Testis (tissue), 2 donors: ENCODE measurements at regions not wholly inside any gene's neighbourhood (a gene's known extent, or its start where the extent isn't known, plus 50 kb on each side); places are given as distances from the start of the nearest gene placed in this dataset.

ENCODE experiments used
- DNase-seq: peaks from one replicate; pipeline ENCODE4 v3.0.0-alpha.2; 2019
- H3K27ac ChIP-seq, 2 donors: fragments of 200-600 bp; sonication (generic); one replicate each; pipeline ENCODE4 v1.5.1; 2019
- H3K27me3 ChIP-seq: fragments of 200-600 bp; sonication (generic); one replicate; pipeline ENCODE4 v1.5.1; 2019
- H3K36me3 ChIP-seq: fragments of 200-600 bp; sonication (generic); one replicate; pipeline ENCODE4 v1.5.1; 2017; ENCODE audit warnings: low read depth; ENCODE audit errors: missing control alignments
- H3K4me1 ChIP-seq: fragments of 200-600 bp; sonication (generic); one replicate; pipeline ENCODE4 v1.5.1; 2019
- H3K4me3 ChIP-seq, 2 donors: fragments of 200-600 bp; sonication (generic); one replicate each; pipeline ENCODE4 v1.5.1; 2017 to 2019
- H3K9me3 ChIP-seq: fragments of 200-600 bp; sonication (generic); one replicate; pipeline ENCODE4 v1.5.1; 2017
- POLR2A ChIP-seq: fragments of 450-650 bp; IDR thresholded peaks from one replicate; pipeline ENCODE4 v1.6.1; 2017; ENCODE audit warnings: antibody characterized with exemption, mild to moderate bottlenecking, moderate library complexity
- WGBS, 2 donors: methylation state at CpG; one replicate each; pipeline ENCODE4 v1.1.5; 2018; 5-methylcytosine and 5-hydroxymethylcytosine counted together
- intact Hi-C: fragments of 100-400 bp; cut with DNase I; formaldehyde crosslinking; loops from one replicate; pipeline ENCODE4 v1.15.1; 2023; ENCODE audit warnings: low total_unique reads
- TF ChIP-seq, protein P1 (sequence below), 3 experiments: fragments of 450-650 bp in 2 of 3; fragments of 200-600 bp in 1 of 3; sonication (generic) in 1 of 3; IDR thresholded peaks; one replicate each; pipeline ENCODE4 v1.5.1; 2016 to 2019; ENCODE audit warnings: antibody characterized with exemption in 3 of 3, mild to moderate bottlenecking in 2 of 3, moderate library complexity in 1 of 3

DNA sequence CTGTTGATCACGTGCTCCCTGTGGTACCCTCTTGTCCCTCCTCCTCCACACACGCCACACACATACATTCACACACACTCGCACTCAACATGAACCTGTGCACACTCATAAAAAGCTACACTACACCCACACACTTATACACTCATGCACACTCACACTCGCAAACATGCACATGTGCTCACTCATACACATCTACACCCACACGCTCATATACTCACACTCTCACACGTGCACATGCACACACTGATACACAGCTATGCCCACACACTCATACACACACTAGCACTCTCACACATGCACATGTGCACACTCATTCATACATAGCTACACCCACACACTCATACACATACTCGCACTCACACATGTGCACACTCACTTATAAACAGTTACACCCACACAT is 113.6 kb downstream of the LRATD1 start:
- intact Hi-C loops = no loop called here
- no peak for DNase-seq
- Histone ChIP-seq H3K4me3 (no peak overlapping the region), H3K4me1 (no peaks in the 10 kb centered on the region), H3K36me3 (no peaks in the 10 kb centered on the region), H3K27ac (no peak overlapping the region), H3K9me3 (no peaks in the 10 kb centered on the region), H3K27me3 (no peaks in the 10 kb centered on the region)
- WGBS, 2 donors = 81% methylated on average over 7 of the region's 7 CpGs
- TF ChIP-seq, protein P1, sequence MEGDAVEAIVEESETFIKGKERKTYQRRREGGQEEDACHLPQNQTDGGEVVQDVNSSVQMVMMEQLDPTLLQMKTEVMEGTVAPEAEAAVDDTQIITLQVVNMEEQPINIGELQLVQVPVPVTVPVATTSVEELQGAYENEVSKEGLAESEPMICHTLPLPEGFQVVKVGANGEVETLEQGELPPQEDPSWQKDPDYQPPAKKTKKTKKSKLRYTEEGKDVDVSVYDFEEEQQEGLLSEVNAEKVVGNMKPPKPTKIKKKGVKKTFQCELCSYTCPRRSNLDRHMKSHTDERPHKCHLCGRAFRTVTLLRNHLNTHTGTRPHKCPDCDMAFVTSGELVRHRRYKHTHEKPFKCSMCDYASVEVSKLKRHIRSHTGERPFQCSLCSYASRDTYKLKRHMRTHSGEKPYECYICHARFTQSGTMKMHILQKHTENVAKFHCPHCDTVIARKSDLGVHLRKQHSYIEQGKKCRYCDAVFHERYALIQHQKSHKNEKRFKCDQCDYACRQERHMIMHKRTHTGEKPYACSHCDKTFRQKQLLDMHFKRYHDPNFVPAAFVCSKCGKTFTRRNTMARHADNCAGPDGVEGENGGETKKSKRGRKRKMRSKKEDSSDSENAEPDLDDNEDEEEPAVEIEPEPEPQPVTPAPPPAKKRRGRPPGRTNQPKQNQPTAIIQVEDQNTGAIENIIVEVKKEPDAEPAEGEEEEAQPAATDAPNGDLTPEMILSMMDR (IDR thresholded peaks at IDR 0.05) = no peak
- no peak for TF ChIP-seq POLR2A

DNA sequence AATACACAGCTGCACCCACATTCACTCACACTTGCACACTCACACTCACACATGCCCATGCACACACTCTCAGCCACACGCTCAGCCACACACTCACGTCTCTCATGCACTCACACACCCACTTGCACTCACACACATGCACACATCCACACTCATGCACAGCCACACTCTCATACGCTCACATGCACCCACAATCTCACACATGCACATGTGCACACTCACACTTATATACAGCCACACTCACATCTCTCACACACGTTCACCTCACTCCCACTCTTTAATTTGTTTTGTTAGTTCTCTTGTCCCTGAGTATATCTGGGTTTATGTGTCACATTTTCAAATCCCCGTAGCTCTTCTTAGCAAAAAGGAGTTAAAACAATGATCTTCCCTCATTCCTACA is 114.9 kb downstream of the LRATD1 start:
- no peak for TF ChIP-seq POLR2A
- TF ChIP-seq, protein P1 (IDR thresholded peaks at IDR 0.05) = no peak
- H3K36me3 ChIP-seq = no peaks in the 10 kb centered on the region
- H3K27ac ChIP-seq = no peak overlapping the region
- H3K9me3 ChIP-seq = no peaks in the 10 kb centered on the region
- intact Hi-C loops = no loop called here
- 75 to 84% methylated on average over 5 of the region's 5 CpGs for WGBS, 2 donors
- H3K4me3 ChIP-seq = no peak overlapping the region
- no peak for DNase-seq
- no peaks in the 10 kb centered on the region for H3K27me3 ChIP-seq
- no peaks in the 10 kb centered on the region for H3K4me1 ChIP-seq

DNA sequence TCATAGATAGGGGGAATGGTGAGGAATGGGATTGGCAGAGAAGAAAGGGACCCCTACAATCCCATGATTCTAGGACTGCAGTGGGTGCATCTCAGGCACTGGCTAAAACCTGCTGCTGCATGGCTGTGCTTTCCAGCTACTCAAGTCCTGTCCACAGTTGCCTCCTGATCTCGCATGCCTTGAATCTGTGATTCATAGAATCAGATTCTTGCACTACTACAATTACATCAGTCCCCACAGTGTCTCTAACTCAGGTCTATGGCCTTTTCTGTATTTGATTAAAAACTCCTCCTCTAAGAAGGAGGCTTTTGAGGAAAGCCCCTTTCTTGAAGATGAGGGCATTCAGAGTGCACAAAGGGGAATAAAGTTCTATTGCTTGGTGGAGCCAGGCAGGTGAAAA is 117.4 kb downstream of the LRATD1 start:
- Histone ChIP-seq H3K27ac (no peak overlapping the region), H3K27me3 (no peaks in the 10 kb centered on the region), H3K9me3 (no peaks in the 10 kb centered on the region), H3K36me3 (no peaks in the 10 kb centered on the region), H3K4me1 (no peaks in the 10 kb centered on the region), H3K4me3 (no peak overlapping the region)
- TF ChIP-seq POLR2A = no peak
- TF ChIP-seq, protein P1 (IDR thresholded peaks at IDR 0.05) = no peak
- DNase-seq = no peak
- intact Hi-C loops = no loop called here
- 79 to 92% methylated on average over 1 of the region's 1 CpG for WGBS, 2 donors

DNA sequence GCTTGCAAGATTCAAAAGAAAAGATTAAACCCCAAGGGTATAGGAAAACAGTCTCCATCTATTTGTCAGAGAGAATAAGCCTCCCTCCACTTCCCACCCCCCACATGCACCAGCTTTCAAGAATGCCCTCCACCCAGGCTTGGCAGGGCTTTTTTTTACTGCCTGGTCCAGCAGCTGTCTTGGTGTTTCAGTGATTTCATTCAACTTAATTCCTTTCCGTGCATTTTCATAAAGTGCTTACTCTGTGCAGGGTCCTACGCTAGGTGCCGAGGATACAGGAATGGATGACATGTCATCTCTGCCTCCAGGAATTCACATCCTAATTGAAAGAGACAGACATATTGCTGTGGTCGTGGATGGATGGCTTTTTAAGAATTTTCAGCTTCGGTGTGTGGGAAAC is 117.9 kb downstream of the LRATD1 start:
- H3K27ac ChIP-seq = no peak overlapping the region
- 88 to 90% methylated on average over 5 of the region's 5 CpGs for WGBS, 2 donors
- H3K36me3 ChIP-seq = no peaks in the 10 kb centered on the region
- H3K9me3 ChIP-seq = no peaks in the 10 kb centered on the region
- intact Hi-C loops = no loop called here
- no peaks in the 10 kb centered on the region for H3K4me1 ChIP-seq
- no peak overlapping the region for H3K4me3 ChIP-seq
- H3K27me3 ChIP-seq = no peaks in the 10 kb centered on the region
- TF ChIP-seq POLR2A = no peak
- TF ChIP-seq, protein P1 (IDR thresholded peaks at IDR 0.05) = no peak
- no peak for DNase-seq

DNA sequence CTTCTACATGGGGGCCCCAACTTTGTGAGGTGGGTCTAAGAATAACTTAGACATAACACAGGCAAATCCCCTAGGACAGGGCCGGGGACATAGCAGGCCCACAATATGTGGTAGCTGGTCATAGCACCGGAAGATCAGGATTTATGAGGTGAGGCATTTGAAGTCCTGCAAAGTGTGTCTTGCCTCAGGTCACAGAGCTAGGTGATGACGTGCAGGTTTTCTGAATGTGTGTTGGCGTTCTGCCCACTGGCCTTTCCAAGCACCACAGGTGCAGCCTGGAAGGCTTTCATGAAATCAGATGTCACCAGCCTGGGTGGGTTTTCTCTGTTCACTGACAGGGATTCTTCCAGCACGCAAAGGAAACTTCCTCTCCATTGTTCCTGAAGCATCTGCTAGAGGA is 119.1 kb downstream of the LRATD1 start:
- intact Hi-C loops = no loop called here
- DNase-seq = no peak
- Histone ChIP-seq H3K27me3 (no peaks in the 10 kb centered on the region), H3K4me3 (no peak overlapping the region), H3K36me3 (no peaks in the 10 kb centered on the region), H3K4me1 (no peaks in the 10 kb centered on the region), H3K9me3 (no peaks in the 10 kb centered on the region), H3K27ac (no peak overlapping the region)
- TF ChIP-seq POLR2A = no peak
- TF ChIP-seq, protein P1 (IDR thresholded peaks at IDR 0.05) = no peak
- WGBS, 2 donors = 86 to 90% methylated on average over 3 to 5 of the region's 5 CpGs
